IMR-90 (cell line): ENCODE measurements at regions not wholly inside any gene's neighbourhood (a gene's known extent, or its start where the extent isn't known, plus 50 kb on each side); places are given as distances from the start of the nearest gene placed in this dataset.

ENCODE experiments used
- ATAC-seq: fragments of 200-7000 bp; cut with Tn5 transposase; 2 replicates; pipeline ENCODE4 v1.9.1; 2020; ENCODE audit warnings: low read depth, mild to moderate bottlenecking, moderate library complexity
- BruUV-seq: library from RNA; stranded (reverse); fragments of 400-500 nt; replicated peaks from 2 replicates; lab custom pipeline; 2021; lab: Mats Ljungman, UMichigan
- CTCF ChIA-PET: fragments of 300-600 bp; formaldehyde crosslinking; extraction: SDS; loops from one replicate; lab custom pipeline; 2021; ENCODE audit warnings: antibody characterized with exemption; lab: Yijun Ruan, JAX
- POLR2A ChIA-PET: fragments of 300-600 bp; sonication (Branson Sonifier 250); formaldehyde crosslinking; loops from one replicate; lab custom pipeline; 2022; ENCODE audit warnings: antibody characterized with exemption; ENCODE audit not compliant: unreplicated experiment; lab: Charles Lee
- DNase-seq: peaks from one replicate; pipeline ENCODE4 v3.0.0; 2013
- H2AFZ ChIP-seq: replicated peaks from 2 replicates; pipeline ENCODE3; 2013; ENCODE audit warnings: low read length, mild to moderate bottlenecking; ENCODE audit not compliant: poor library complexity
- H2AK5ac ChIP-seq: 2 replicates; pipeline ENCODE4 v1.6.1; 2013; ENCODE audit warnings: low read depth, low read length, inconsistent platforms
- H2AK9ac ChIP-seq: replicated peaks from 2 replicates; pipeline ENCODE3; 2013; ENCODE audit warnings: mild to moderate bottlenecking, low read depth, low read length, moderate library complexity; ENCODE audit not compliant: poor library complexity
- H2BK120ac ChIP-seq: 2 replicates; pipeline ENCODE4 v1.6.1; 2013; ENCODE audit warnings: low read depth, low read length, inconsistent platforms
- H2BK15ac ChIP-seq: 3 replicates; pipeline ENCODE4 v1.6.1; 2013; ENCODE audit warnings: low read depth, low read length, inconsistent platforms
- H2BK20ac ChIP-seq: 2 replicates; pipeline ENCODE4 v1.6.1; 2013; ENCODE audit warnings: low read depth, mild to moderate bottlenecking, inconsistent platforms, low read length, moderate library complexity
- H2BK5ac ChIP-seq: 2 replicates; pipeline ENCODE4 v1.6.1; 2013; ENCODE audit warnings: mild to moderate bottlenecking, low read depth, low read length, inconsistent platforms; ENCODE audit not compliant: poor library complexity, severe bottlenecking
- H3K14ac ChIP-seq: replicated peaks from 2 replicates; pipeline ENCODE4 v1.6.1; 2013; ENCODE audit warnings: low read depth, low read length, inconsistent platforms
- H3K18ac ChIP-seq: 2 replicates; pipeline ENCODE4 v1.6.1; 2013; ENCODE audit warnings: low read depth, low read length, control low read depth
- H3K23ac ChIP-seq: 2 replicates; pipeline ENCODE4 v1.6.1; 2013; ENCODE audit warnings: low read depth, low read length, inconsistent platforms
- H3K27ac ChIP-seq: 2 replicates; pipeline ENCODE4 v1.5.1; 2013; ENCODE audit warnings: mild to moderate bottlenecking, control low read depth, low read length; ENCODE audit not compliant: insufficient read depth
- H3K27me3 ChIP-seq: 2 replicates; pipeline ENCODE4 v1.6.1; 2013; ENCODE audit warnings: low read length; ENCODE audit not compliant: control insufficient read depth, insufficient read depth
- H3K36me3 ChIP-seq: 2 replicates; pipeline ENCODE4 v1.6.1; 2013; ENCODE audit warnings: low read length, mixed read lengths; ENCODE audit not compliant: control insufficient read depth, insufficient read depth
- H3K4ac ChIP-seq: 2 replicates; pipeline ENCODE4 v1.6.1; 2013; ENCODE audit warnings: low read depth, low read length, inconsistent platforms
- H3K4me1 ChIP-seq: 2 replicates; pipeline ENCODE4 v1.6.1; 2013; ENCODE audit warnings: low read length, mixed read lengths; ENCODE audit not compliant: control insufficient read depth, insufficient read depth
- H3K4me2 ChIP-seq: 2 replicates; pipeline ENCODE4 v1.6.1; 2013; ENCODE audit warnings: low read depth, mild to moderate bottlenecking, control low read depth, low read length, moderate library complexity
- H3K4me3 ChIP-seq: 2 replicates; pipeline ENCODE4 v1.5.1; 2013; ENCODE audit warnings: low read depth, mild to moderate bottlenecking, control low read depth, low read length, moderate library complexity; ENCODE audit not compliant: insufficient read depth
- H3K56ac ChIP-seq: 2 replicates; pipeline ENCODE4 v1.6.1; 2013; ENCODE audit warnings: low read length, inconsistent platforms; ENCODE audit not compliant: insufficient read depth; ENCODE audit errors: extremely low read depth
- H3K79me1 ChIP-seq, 2 experiments: 2 replicates each; pipeline ENCODE4 v1.6.1; 2013; ENCODE audit warnings: low read length in 2 of 2, inconsistent platforms in 1 of 2, low read depth in 1 of 2
- H3K9ac ChIP-seq: 2 replicates; pipeline ENCODE4 v1.6.1; 2013; ENCODE audit warnings: low read depth, low read length, control low read depth
- H3K9me1 ChIP-seq: 2 replicates; pipeline ENCODE4 v1.6.1; 2013; ENCODE audit warnings: low read length, inconsistent platforms; ENCODE audit not compliant: insufficient read depth
- H3K9me3 ChIP-seq: 2 replicates; pipeline ENCODE4 v1.6.1; 2013; ENCODE audit warnings: low read length; ENCODE audit not compliant: control insufficient read depth, insufficient read depth
- H4K20me1 ChIP-seq: 2 replicates; pipeline ENCODE4 v1.6.1; 2013; ENCODE audit warnings: low read length, inconsistent platforms; ENCODE audit not compliant: insufficient read depth
- H4K5ac ChIP-seq: 2 replicates; pipeline ENCODE4 v1.6.1; 2013; ENCODE audit warnings: mild to moderate bottlenecking, low read depth, low read length, control low read depth
- H4K8ac ChIP-seq, 2 experiments: 2 replicates each; pipeline ENCODE4 v1.6.1; 2013; ENCODE audit warnings: low read depth in 2 of 2, low read length in 2 of 2, control low read depth in 1 of 2, inconsistent platforms in 1 of 2
- H4K91ac ChIP-seq: 2 replicates; pipeline ENCODE4 v1.6.1; 2013; ENCODE audit warnings: low read depth, low read length, inconsistent platforms; ENCODE audit not compliant: insufficient read depth
- CEBPB ChIP-seq: IDR thresholded peaks from 2 replicates; pipeline ENCODE4 v1.6.1; 2012; ENCODE audit warnings: low read depth, low read length, improper control_type of control experiment
- FOS ChIP-seq: fragments of 150-350 bp; IDR thresholded peaks from 2 replicates; pipeline ENCODE4 v1.6.1; 2016; ENCODE audit warnings: low read depth, low read length
- MAFK ChIP-seq: IDR thresholded peaks from 2 replicates; pipeline ENCODE4 v1.6.1; 2012; ENCODE audit warnings: low read depth, low read length, improper control_type of control experiment
- MAZ ChIP-seq: IDR thresholded peaks from 2 replicates; pipeline ENCODE4 v1.6.1; 2012; ENCODE audit warnings: low read depth, mild to moderate bottlenecking, low read length, improper control_type of control experiment, moderate library complexity, borderline replicate concordance
- MXI1 ChIP-seq: IDR thresholded peaks from 2 replicates; pipeline ENCODE4 v1.6.1; 2012; ENCODE audit warnings: low read depth, mild to moderate bottlenecking, low read length, moderate library complexity, borderline replicate concordance
- NFE2L2 ChIP-seq: fragments of 150-350 bp; IDR thresholded peaks from 2 replicates; pipeline ENCODE4 v1.6.1; 2016; ENCODE audit warnings: low read depth, mild to moderate bottlenecking, low read length
- RAD21 ChIP-seq: IDR thresholded peaks from 2 replicates; pipeline ENCODE4 v1.6.1; 2012; ENCODE audit warnings: low read length, improper control_type of control experiment
- SMC3 ChIP-seq: fragments of 150-350 bp; IDR thresholded peaks from 2 replicates; pipeline ENCODE4 v1.6.1; 2016; ENCODE audit warnings: low read depth, mild to moderate bottlenecking, antibody characterized with exemption, low read length, moderate library complexity
- WGBS, 2 experiments: methylation state at CpG; one replicate each; pipeline versions ENCODE4 v1.1.5 to v1.1.7; 2013; ENCODE audit warnings: missing lambda C conversion rate in 2 of 2; ENCODE audit not compliant: insufficient read length in 1 of 2; ENCODE audit errors: extremely low coverage in 2 of 2; 5-methylcytosine and 5-hydroxymethylcytosine counted together
- dilution Hi-C: fragments of 300-500 bp; cut with HindIII; formaldehyde crosslinking; loops from one replicate; pipeline ENCODE4 v1.14.3; 2018; ENCODE audit warnings: low sequenced_read_pairs; ENCODE audit not compliant: unreplicated experiment
- in situ Hi-C: fragments of 300-500 bp; cut with MboI; formaldehyde crosslinking; loops from 3 replicates; pipeline ENCODE4 v1.14.3; 2019; ENCODE audit warnings: low sequenced_read_pairs, inconsistent platforms, mixed read lengths
- intact Hi-C: fragments of 100-400 bp; cut with micrococcal nuclease; formaldehyde crosslinking; loops from 2 replicates; pipeline ENCODE4 v1.10.0; 2022
- TF ChIP-seq, protein P1 (sequence below): conservative IDR thresholded peaks from 2 replicates; pipeline ENCODE4 v1.5.1; 2012; ENCODE audit warnings: mild to moderate bottlenecking, low read depth, low read length, improper control_type of control experiment

DNA sequence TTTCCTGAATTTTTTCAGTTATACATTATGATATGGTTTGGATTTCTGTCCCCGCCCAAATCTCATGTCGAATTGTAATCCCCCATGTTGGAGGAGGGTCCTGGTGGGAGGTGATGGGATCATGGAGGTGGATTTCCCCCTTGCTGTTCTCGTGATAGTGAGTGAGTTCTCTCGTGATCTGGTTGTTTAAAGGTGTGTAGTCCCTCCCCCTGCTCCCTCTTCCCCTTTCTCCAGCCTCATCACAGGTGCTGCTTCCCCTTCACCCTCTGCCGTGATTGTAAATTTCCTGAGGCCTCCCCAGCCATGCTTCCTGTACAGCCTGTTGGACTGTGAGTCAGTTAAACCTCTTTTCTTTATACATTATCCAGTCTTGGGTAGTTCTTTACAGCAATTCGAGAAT, 93.2 kb upstream of the HNRNPU start:
- Histone ChIP-seq H3K27ac (no peak overlapping the region), H4K20me1 (no peaks in the 10 kb centered on the region), H3K4ac (no peak overlapping the region), H3K9me3 (no peaks in the 10 kb centered on the region), H4K91ac (no peak overlapping the region), H2AK5ac (no peak overlapping the region), H3K79me1 (no peaks in the 10 kb centered on the region), H2BK20ac (no peak overlapping the region), H3K56ac (no peak overlapping the region), H2AFZ (no peak overlapping the region), H3K27me3 (no peaks in the 10 kb centered on the region), H2BK120ac (no peak overlapping the region), H2BK15ac (no peak overlapping the region), H3K36me3 (no peaks in the 10 kb centered on the region), H2BK5ac (no peak overlapping the region), H3K9ac (no peak overlapping the region), H3K23ac (no peak overlapping the region), H4K5ac (no peak overlapping the region), H2AK9ac (no peak overlapping the region), H3K9me1 (no peaks in the 10 kb centered on the region), H3K18ac (no peak overlapping the region), H3K4me3 (no peak overlapping the region), H3K4me2 (no peak overlapping the region), H3K14ac (no peak overlapping the region), H3K4me1 (peaks cover 1% of the 10 kb centered on the region; the same call in 1 of the 2 replicates), H4K8ac (no peak overlapping the region)
- intact Hi-C loops (no loop called here), dilution Hi-C loops (no loop called here), in situ Hi-C loops (no loop called here)
- WGBS, 2 experiments = 83% methylated on average over 1 of the region's 6 CpGs; no CpG with 5 or more reads in 1 of the 2 experiments
- DNase-seq = no peak
- no peak for ATAC-seq
- POLR2A ChIA-PET = no interaction called here
- CTCF ChIA-PET = no interaction called here
- TF ChIP-seq CEBPB = no peak
- no peak for TF ChIP-seq SMC3
- TF ChIP-seq, protein P1, sequence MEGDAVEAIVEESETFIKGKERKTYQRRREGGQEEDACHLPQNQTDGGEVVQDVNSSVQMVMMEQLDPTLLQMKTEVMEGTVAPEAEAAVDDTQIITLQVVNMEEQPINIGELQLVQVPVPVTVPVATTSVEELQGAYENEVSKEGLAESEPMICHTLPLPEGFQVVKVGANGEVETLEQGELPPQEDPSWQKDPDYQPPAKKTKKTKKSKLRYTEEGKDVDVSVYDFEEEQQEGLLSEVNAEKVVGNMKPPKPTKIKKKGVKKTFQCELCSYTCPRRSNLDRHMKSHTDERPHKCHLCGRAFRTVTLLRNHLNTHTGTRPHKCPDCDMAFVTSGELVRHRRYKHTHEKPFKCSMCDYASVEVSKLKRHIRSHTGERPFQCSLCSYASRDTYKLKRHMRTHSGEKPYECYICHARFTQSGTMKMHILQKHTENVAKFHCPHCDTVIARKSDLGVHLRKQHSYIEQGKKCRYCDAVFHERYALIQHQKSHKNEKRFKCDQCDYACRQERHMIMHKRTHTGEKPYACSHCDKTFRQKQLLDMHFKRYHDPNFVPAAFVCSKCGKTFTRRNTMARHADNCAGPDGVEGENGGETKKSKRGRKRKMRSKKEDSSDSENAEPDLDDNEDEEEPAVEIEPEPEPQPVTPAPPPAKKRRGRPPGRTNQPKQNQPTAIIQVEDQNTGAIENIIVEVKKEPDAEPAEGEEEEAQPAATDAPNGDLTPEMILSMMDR = no peak
- TF ChIP-seq NFE2L2 = no peak
- TF ChIP-seq MXI1 = no peak
- no peak for TF ChIP-seq MAFK
- TF ChIP-seq RAD21 = no peak
- TF ChIP-seq MAZ = no peak
- no peak for TF ChIP-seq FOS
- no TSS peak for BruUV-seq
